Calu3 (cell line): ENCODE measurements at regions not wholly inside any gene's neighbourhood (a gene's known extent, or its start where the extent isn't known, plus 50 kb on each side); places are given as distances from the start of the nearest gene placed in this dataset.

Experiments used
- BruUV-seq: library from RNA; stranded (reverse); fragments of 400-500 nt; replicated peaks from 2 replicates; lab custom pipeline; 2021; lab: Mats Ljungman, UMichigan
- CTCF ChIA-PET: fragments of 300-600 bp; sonication (Branson Sonifier 250); formaldehyde crosslinking; loops from one replicate; lab custom pipeline; 2022; ENCODE audit warnings: antibody characterized with exemption; lab: Charles Lee
- DNase-seq: peaks from one replicate; pipeline ENCODE4 v3.0.0; 2022
- H3K27ac Mint-ChIP-seq: one replicate; pipeline ENCODE4 v1.8.0; 2022; ENCODE audit warnings: mixed read lengths; ENCODE audit not compliant: unreplicated experiment
- H3K27me3 Mint-ChIP-seq: one replicate; pipeline ENCODE4 v1.8.0; 2022; ENCODE audit warnings: mixed read lengths; ENCODE audit not compliant: unreplicated experiment
- H3K36me3 Mint-ChIP-seq: one replicate; pipeline ENCODE4 v1.8.0; 2022; ENCODE audit warnings: mild to moderate bottlenecking, moderate library complexity, mixed read lengths; ENCODE audit not compliant: insufficient read depth, unreplicated experiment
- H3K4me1 Mint-ChIP-seq: one replicate; pipeline ENCODE4 v1.8.0; 2022; ENCODE audit warnings: mild to moderate bottlenecking, low read depth, mixed read lengths; ENCODE audit not compliant: unreplicated experiment
- H3K4me3 Mint-ChIP-seq: one replicate; pipeline ENCODE4 v1.8.0; 2022; ENCODE audit warnings: mild to moderate bottlenecking, low read depth, moderate library complexity, mixed read lengths; ENCODE audit not compliant: unreplicated experiment
- H3K9me3 Mint-ChIP-seq: one replicate; pipeline ENCODE4 v1.8.0; 2022; ENCODE audit warnings: low read depth, mixed read lengths; ENCODE audit not compliant: unreplicated experiment
- CTCF ChIP-seq: fragments of 200-600 bp; IDR thresholded peaks from one replicate; pipeline ENCODE4 v1.8.0; 2022; ENCODE audit warnings: antibody characterized with exemption; ENCODE audit not compliant: unreplicated experiment
- intact Hi-C: fragments of 100-400 bp; cut with micrococcal nuclease; formaldehyde crosslinking; loops from one replicate; pipeline ENCODE4 v1.10.0; 2022; ENCODE audit not compliant: unreplicated experiment

- no peak overlapping the region for H3K4me3 Mint-ChIP-seq
- CTCF ChIA-PET, result no interaction called here
- TF ChIP-seq CTCF, result no peak
- H3K36me3 Mint-ChIP-seq, result no peaks in the 10 kb centered on the region
- intact Hi-C loops, result no loop called here
- no peaks in the 10 kb centered on the region for H3K27me3 Mint-ChIP-seq
- no peak for DNase-seq
- peaks cover 4% of the 10 kb centered on the region for H3K9me3 Mint-ChIP-seq
- BruUV-seq, result no TSS peak
- no peak overlapping the region for H3K27ac Mint-ChIP-seq
- H3K4me1 Mint-ChIP-seq, result no peaks in the 10 kb centered on the region
Measured at GRCh38 chr4:187485676-187486075, 509.9 kb upstream of the ZFP42 start.

- no peak for DNase-seq
- no peaks in the 10 kb centered on the region for H3K36me3 Mint-ChIP-seq
- intact Hi-C loops, result no loop called here
- CTCF ChIA-PET, result no interaction called here
- H3K9me3 Mint-ChIP-seq, result peaks cover 7% of the 10 kb centered on the region
- no peaks in the 10 kb centered on the region for H3K4me1 Mint-ChIP-seq
- H3K27me3 Mint-ChIP-seq, result no peaks in the 10 kb centered on the region
- no TSS peak for BruUV-seq
- H3K4me3 Mint-ChIP-seq, result no peak overlapping the region
- no peak for TF ChIP-seq CTCF
- no peak overlapping the region for H3K27ac Mint-ChIP-seq
Measured at GRCh38 chr4:187491286-187491685, 504.3 kb upstream of the ZFP42 start.

- CTCF ChIA-PET, result no interaction called here
Measured at GRCh38 chr4:187491959-187492358, 503.6 kb upstream of the ZFP42 start.

GRCh38 chr4:187493661-187494060 is 501.9 kb upstream of the ZFP42 start:
- no peak overlapping the region for H3K4me3 Mint-ChIP-seq
- H3K9me3 Mint-ChIP-seq, result peaks cover 5% of the 10 kb centered on the region
- intact Hi-C loops, result no loop called here
- no peak overlapping the region for H3K27ac Mint-ChIP-seq
- BruUV-seq, result no TSS peak
- H3K36me3 Mint-ChIP-seq, result no peaks in the 10 kb centered on the region
- no peaks in the 10 kb centered on the region for H3K27me3 Mint-ChIP-seq
- DNase-seq, result no peak
- no peaks in the 10 kb centered on the region for H3K4me1 Mint-ChIP-seq
- no peak for TF ChIP-seq CTCF
- CTCF ChIA-PET, result no interaction called here

More at GRCh38 chr4:187491959-187492358, 503.6 kb upstream of the ZFP42 start:
- no TSS peak for BruUV-seq
- Mint-ChIP-seq H3K27me3 (no peaks in the 10 kb centered on the region), H3K27ac (no peak overlapping the region), H3K4me3 (no peak overlapping the region), H3K9me3 (peaks cover 6% of the 10 kb centered on the region), H3K4me1 (no peaks in the 10 kb centered on the region), H3K36me3 (no peaks in the 10 kb centered on the region)
- DNase-seq, result no peak
- no peak for TF ChIP-seq CTCF
- intact Hi-C loops, result no loop called here
